ENCODE measurements at regions not wholly inside any gene's neighbourhood (a gene's known extent, or its start where the extent isn't known, plus 50 kb on each side); places are given as distances from the start of the nearest gene placed in this dataset.

DNA sequence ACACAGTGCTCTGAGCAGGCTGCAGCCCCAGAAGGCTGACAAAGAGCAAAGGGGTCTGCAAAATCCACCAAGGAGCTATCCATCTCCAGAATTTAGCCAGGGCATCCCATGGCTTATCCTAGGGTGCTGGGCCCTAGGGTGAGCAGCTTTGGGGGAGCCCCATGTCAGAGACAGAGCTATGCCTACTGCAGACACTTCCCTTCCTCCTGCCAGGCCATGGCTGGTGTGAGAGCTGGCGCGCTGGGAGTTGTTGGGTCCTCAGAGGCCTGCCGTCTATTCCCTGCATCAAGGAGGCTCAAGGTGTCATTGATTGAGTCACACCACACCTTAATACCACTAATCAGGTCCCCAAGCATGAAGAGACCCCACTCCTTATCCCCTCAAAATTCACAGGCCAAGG lies 85.3 kb upstream of the TP53I11 start:
- no peak overlapping the region for H3K4me3 ChIP-seq (ENCODE audit: low read depth, low read length)
- TF ChIP-seq, protein P1, sequence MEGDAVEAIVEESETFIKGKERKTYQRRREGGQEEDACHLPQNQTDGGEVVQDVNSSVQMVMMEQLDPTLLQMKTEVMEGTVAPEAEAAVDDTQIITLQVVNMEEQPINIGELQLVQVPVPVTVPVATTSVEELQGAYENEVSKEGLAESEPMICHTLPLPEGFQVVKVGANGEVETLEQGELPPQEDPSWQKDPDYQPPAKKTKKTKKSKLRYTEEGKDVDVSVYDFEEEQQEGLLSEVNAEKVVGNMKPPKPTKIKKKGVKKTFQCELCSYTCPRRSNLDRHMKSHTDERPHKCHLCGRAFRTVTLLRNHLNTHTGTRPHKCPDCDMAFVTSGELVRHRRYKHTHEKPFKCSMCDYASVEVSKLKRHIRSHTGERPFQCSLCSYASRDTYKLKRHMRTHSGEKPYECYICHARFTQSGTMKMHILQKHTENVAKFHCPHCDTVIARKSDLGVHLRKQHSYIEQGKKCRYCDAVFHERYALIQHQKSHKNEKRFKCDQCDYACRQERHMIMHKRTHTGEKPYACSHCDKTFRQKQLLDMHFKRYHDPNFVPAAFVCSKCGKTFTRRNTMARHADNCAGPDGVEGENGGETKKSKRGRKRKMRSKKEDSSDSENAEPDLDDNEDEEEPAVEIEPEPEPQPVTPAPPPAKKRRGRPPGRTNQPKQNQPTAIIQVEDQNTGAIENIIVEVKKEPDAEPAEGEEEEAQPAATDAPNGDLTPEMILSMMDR (IDR thresholded peaks at IDR 0.05; ENCODE audit: insufficient read depth, low read length) = no peak
- DNase-seq (ENCODE audit: low read depth) = no peak

DNA sequence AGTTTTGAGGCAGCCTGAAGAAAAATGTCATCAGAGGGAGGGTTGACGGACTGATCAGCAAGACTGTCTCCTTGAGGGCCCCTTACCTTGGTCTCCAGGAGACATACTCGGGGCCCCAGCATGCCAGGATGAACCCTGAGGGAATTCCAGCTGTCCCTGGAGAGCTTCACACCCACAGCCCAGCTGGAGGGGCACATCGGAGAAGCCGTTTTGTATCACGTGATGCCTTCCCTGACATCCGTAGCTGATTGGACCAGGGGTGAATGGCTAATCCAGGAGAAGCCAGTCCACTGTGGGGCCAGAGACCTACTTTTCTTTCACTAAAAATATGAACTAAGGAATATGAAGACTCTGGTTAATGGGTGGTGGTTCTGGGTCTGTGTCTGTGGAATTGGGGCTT lies 86.0 kb upstream of the TP53I11 start:
- DNase-seq (ENCODE audit: low read depth) = no peak
- TF ChIP-seq, protein P1 (IDR thresholded peaks at IDR 0.05; ENCODE audit: insufficient read depth, low read length) = no peak
- H3K4me3 ChIP-seq (ENCODE audit: low read depth, low read length) = no peak overlapping the region

- no peak overlapping the region for H3K4me3 ChIP-seq (ENCODE audit: low read depth, low read length)
- no peak for DNase-seq (ENCODE audit: low read depth)
- TF ChIP-seq, protein P1 (IDR thresholded peaks at IDR 0.05; ENCODE audit: insufficient read depth, low read length) = no peak
Measured at GRCh38 chr11:45037434-45038005, 86.8 kb upstream of the TP53I11 start.

- DNase-seq (ENCODE audit: low read depth) = no peak
- TF ChIP-seq, protein P1 (IDR thresholded peaks at IDR 0.05; ENCODE audit: insufficient read depth, low read length) = no peak
- no peak overlapping the region for H3K4me3 ChIP-seq (ENCODE audit: low read depth, low read length)
Measured at GRCh38 chr11:45038923-45039322, 88.2 kb upstream of the TP53I11 start.

GRCh38 chr11:45041596-45041995 lies 90.9 kb upstream of the TP53I11 start:
- no peak overlapping the region for H3K4me3 ChIP-seq (ENCODE audit: low read depth, low read length)
- DNase-seq (ENCODE audit: low read depth) = no peak
- TF ChIP-seq, protein P1 (IDR thresholded peaks at IDR 0.05; ENCODE audit: insufficient read depth, low read length) = no peak

- H3K4me3 ChIP-seq (ENCODE audit: low read depth, low read length) = no peak overlapping the region
- TF ChIP-seq, protein P1 (IDR thresholded peaks at IDR 0.05; ENCODE audit: insufficient read depth, low read length) = no peak
- DNase-seq (ENCODE audit: low read depth) = peak; percentile 33
Measured at GRCh38 chr11:45042560-45042959, 91.9 kb upstream of the TP53I11 start.

Measured in fibroblast of the aortic adventitia (primary cell).